ENCODE measurements at regions not wholly inside any gene's neighbourhood (a gene's known extent, or its start where the extent isn't known, plus 50 kb on each side); places are given as distances from the start of the nearest gene placed in this dataset.

GRCh38 chr5:4804691-4805360 is 335.3 kb upstream of the ADAMTS16 start:
- no peak overlapping the region for H3K4ac ChIP-seq (ENCODE audit: low read depth, low read length)
- H2BK5ac ChIP-seq (ENCODE audit: insufficient read length, low read length): no peak overlapping the region
- H3K23ac ChIP-seq (ENCODE audit: insufficient read length, low read depth, low read length): no peak overlapping the region
- H2BK120ac ChIP-seq (ENCODE audit: low read depth, low read length, poor library complexity, severe bottlenecking): no peak overlapping the region
- TF ChIP-seq CTCF (conservative IDR thresholded peaks at IDR 0.05): no peak
- H3T11ph ChIP-seq (ENCODE audit: low read length): no peak overlapping the region
- Mint-ChIP-seq H3K36me3 (ENCODE audit: insufficient read depth in 1 of 3, low read depth in 3 of 3) (no peaks in the 10 kb centered on the region), H3K27me3 (ENCODE audit: low read depth) (peaks cover 2% of the 10 kb centered on the region), H3K9me3 (no peaks in the 10 kb centered on the region), H3K4me1 (0 out of 4 replicates have a peak, but pooled peaks cover 2% of the 10 kb centered on the region in 2 experiments), H3K27ac (no peak overlapping the region), H3K4me3 (no peak overlapping the region)
- H3K23me2 ChIP-seq (ENCODE audit: insufficient read length, low read depth, low read length, poor library complexity, severe bottlenecking): no peaks in the 10 kb centered on the region
- H4K5ac ChIP-seq (ENCODE audit: insufficient read length, low read depth, low read length): no peak overlapping the region
- DNase-seq: no peak
- no peak overlapping the region for H4K91ac ChIP-seq (ENCODE audit: insufficient read length, low read depth, low read length)
- H3K79me1 ChIP-seq (ENCODE audit: insufficient read depth, low read depth, low read length, poor library complexity, severe bottlenecking): no peaks in the 10 kb centered on the region
- H2BK12ac ChIP-seq (ENCODE audit: insufficient read length, low read depth, low read length): no peak overlapping the region
- no peak overlapping the region for H4K8ac ChIP-seq (replicated peaks; ENCODE audit: insufficient read length, low read depth, low read length)
- no peaks in the 10 kb centered on the region for H3K79me2 ChIP-seq (ENCODE audit: insufficient read depth, low read length)
- no peaks in the 10 kb centered on the region for H3K27me3 ChIP-seq (ENCODE audit: insufficient read depth, low read length)
- no peak overlapping the region for H3K56ac ChIP-seq (ENCODE audit: insufficient read length, low read depth, low read length)
- no peak overlapping the region for H3K14ac ChIP-seq (ENCODE audit: insufficient read depth, low read length)
- H3K18ac ChIP-seq (ENCODE audit: insufficient read length, low read depth, low read length): no peak overlapping the region
- H3K9me3 ChIP-seq (ENCODE audit: control insufficient read depth, low read depth, low read length): no peaks in the 10 kb centered on the region
- no peak overlapping the region for H2BK20ac ChIP-seq (ENCODE audit: low read depth, low read length, poor library complexity, severe bottlenecking)
- H4K20me1 ChIP-seq (ENCODE audit: control insufficient read depth, insufficient read depth, insufficient read length): no peaks in the 10 kb centered on the region
- no peak overlapping the region for H2AFZ ChIP-seq (ENCODE audit: low read length)
- H3K4me2 ChIP-seq (ENCODE audit: insufficient read depth, insufficient read length, low read length): no peak overlapping the region
- H3K4me1 ChIP-seq (ENCODE audit: insufficient read depth, low read length): no peaks in the 10 kb centered on the region
- H2AK5ac ChIP-seq (ENCODE audit: insufficient read length, low read length): no peak overlapping the region
- H3K27ac ChIP-seq (ENCODE audit: insufficient read length, low read depth, low read length): no peak overlapping the region
- no CpG with 5 or more reads among the region's 12 CpGs for WGBS (ENCODE audit: extremely low coverage, insufficient read length, low lambda C conversion rate)
- no peak overlapping the region for H3K9ac ChIP-seq (ENCODE audit: extremely low read depth, insufficient read length, low read length)
- no peak overlapping the region for H2BK15ac ChIP-seq (ENCODE audit: low read depth, low read length)

Data from H9 (cell line).